ENCODE measurements at regions not wholly inside any gene's neighbourhood (a gene's known extent, or its start where the extent isn't known, plus 50 kb on each side); places are given as distances from the start of the nearest gene placed in this dataset.
A peak's percentile ranks its signal among the peaks of the same experiment; 100 is the strongest.

DNA sequence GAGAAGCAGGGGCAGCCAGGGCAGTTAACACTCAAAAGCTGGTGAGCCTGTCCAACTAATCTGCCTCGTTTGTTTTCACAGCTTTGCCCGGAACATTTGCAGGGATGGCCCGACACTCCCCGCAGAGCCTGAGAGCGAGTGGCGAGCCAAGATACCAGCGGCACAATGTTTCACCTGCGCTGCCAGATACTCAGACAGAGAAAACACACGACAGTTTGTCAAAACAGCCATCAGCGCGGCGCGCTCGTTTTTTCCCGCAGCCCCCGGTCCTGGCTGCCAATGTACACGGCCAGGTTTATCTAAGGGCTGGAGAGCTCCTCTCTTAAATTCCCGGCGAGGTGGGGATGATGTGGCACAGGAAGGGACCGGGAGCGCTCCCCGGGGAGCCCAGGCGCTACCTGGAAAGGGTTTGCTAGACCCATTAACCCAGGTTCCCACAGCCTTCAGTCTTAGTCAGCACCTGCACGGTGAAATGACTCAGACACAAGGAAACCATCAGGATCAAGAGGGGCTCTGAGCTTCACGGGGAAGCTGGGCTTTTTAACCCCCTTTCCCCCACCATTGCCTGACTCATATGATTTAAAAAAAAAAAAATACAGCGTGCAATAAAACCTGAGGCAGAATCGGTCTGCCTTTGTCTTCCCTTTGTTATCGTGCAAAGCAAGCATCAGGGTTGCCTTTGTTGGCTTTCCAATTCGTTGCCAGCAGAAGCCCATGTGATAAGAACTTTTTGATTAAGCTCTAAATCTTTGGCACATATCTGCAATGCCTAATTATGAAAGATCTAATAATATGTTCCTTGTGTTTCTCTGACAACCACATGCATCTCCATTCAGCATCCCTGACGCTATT lies 186.2 kb downstream of the EFNB2 start:
- peak; percentile 43 for DNase-seq

DNA sequence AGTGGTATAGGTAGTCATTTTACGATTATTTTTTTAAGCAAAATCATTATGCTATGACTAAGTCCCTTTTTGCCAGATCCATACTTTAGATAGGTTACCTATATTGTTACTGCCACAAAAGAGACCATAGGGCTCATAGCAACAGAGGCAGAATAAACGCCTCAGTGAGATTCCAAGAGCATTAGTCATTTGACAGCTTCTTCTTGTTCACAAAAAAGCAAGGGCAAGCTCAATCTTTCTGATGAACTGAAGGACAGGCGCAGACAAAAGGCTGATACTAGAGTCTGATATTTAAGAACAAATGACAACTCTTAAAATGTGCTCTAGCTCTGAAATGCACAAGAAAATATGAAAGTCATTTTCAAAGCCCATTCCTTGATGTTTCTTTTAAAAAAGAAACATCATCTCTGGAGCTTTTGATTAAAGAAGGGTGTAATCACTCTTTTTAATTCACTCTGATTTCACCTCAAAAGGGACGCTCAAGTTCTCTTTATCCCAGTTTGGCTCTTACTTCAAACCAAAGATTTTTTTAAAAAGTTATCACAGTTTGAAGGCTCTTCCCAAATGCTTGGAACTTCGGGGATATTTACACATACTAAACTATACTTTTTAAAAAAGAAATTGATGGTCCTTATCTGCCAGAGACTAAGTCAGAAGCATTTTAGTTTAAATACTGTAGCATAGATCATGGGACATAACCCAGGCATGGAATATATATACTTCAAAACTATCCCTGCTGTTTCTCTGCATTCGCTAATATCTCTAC lies 187.2 kb downstream of the EFNB2 start:
- no peak for DNase-seq

DNA sequence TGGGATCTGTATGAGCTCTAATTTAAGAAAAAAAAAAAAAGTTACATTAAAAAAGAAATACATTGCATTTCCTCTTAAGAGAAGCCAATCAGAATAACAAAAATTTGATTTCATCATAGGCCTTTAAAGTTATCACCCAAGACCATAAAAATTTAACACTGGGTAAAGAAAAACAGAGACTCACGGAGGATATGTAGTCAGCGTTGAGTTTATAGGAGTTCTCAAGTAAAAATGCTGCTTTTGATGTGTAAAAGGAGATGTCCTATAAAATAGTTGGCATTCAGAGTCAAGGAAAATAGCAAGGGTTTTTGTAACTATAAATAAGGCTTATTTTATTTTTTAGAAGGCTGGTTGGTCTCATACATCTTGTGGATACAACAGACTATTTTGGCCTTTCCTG lies 191.1 kb downstream of the EFNB2 start:
- DNase-seq = no peak

DNA sequence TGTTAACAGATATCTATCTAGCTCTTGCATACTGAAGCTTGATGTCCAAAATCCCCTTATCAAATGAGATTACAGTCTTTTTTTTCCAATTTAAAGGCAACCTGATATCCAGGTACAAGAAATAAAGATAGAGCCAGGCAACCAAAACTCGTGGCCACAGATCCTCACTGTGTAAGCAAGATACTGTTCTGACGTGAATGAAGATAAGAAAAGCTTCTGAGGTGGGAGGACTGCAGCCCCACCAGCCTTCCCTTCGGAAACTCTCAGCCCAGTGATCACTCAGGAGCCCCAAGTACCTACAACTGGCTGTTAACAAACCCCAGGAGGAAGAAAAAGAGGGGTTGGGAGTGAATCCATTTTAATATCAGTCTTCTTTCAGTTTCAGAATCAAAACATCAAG lies 191.6 kb downstream of the EFNB2 start:
- no peak for DNase-seq

DNA sequence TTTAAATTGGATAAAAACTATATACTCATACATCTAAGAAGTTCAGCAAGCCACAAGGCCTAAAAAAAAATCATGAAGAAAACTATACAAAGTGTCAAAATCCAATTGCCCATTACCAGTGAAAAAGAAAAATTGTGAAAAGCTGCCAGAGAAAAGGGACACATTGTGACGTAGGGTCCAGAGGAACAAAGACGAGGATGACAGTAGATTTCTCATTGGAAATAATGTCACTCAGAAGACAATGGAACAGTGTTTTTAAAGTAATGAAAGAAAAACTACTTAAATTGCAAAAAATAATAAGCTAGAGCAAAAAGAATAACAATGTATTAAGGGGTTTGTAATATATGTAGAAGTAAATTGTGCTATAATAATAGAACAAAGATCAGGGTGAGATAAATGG lies 195.2 kb downstream of the EFNB2 start:
- no peak for DNase-seq

DNA sequence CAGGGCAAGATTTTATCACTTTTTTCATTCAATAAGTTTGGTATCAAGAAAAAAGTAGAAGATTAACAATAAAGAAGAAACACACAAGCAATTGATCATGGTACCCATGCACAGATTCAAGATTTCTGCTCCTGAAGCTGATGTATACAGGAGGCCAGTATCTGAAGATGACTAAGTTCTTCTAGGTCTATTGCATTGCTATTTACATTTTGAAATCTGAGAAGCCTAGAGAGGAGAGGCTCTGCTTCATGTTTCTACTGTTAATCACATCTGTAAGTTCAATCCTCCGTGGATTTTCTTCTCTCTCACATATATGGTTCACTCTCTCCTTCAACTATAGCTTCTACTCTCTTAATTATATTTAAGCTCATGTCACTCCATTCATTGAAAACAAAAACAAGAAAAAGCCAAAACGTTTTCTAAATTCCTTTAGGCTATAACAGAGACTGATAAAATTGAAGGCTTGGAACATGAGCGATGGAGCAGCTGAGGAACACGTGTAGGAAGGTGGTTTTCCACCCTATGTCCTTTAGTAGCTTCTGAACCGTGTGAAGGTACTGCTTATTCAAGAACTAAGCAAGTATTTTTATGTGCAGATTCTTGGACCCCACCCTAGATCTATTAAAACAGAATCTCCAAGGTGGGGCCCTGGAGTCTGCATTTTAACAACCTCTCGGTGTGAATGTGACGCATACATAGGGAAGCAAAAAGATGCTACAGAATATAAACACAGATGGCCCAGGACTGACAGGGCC lies 198.2 kb downstream of the EFNB2 start:
- no peak for DNase-seq

DNA sequence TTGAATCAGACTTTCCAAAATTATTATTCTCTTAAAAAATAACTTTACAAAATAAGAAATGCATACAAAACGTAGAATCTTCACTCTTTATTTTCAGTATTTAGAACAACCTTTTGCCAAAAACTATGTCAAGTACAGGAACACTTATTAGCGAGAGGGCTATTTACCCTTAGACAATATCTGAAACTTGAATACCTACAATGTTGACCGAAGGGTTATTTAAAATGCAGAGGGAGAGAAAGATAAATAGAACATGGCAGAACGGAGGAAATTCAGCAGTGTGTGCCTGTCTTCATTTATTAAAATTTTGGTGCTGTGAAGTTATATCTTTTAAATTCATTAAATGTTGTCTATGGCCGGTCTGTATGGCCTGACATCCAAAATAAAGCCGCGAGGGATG lies 198.8 kb downstream of the EFNB2 start:
- no peak for DNase-seq

DNA sequence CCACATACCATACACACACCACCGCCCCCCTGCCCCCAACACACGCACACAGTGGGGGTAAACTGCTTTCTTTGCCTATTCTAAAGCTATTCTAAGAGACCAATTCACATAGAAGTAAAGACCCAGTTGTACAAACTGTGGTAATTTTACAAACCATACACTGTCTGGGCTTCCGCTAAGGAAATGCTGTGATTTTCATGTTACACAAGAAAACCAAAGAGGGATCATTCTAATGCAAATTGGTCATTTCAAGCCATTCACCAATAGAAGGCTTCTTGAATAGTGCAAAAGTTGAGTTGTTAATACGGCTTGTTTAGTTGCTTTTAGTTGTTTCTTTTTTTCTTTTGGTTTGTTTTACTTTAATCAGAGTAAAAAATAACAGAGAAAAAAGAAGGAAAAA lies 202.8 kb downstream of the EFNB2 start:
- DNase-seq = no peak

DNA sequence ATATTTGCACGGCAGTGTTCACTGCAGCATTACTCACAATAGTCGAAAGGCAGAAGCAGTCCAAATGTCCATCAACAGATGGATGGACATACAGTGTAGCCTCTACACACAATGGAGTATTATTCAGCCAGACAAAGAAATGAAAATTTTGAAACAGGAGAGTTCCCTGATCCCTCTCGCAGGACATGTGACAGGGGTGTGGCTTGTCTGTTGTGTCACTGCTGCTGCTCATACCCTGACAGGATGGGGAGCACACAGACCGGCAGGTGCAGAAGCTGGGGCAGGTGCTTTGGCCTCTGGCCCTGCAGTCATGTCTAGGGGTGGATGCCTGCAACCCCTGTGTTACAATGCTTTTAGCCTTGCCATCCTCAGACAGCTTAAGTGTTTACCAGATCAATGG lies 204.3 kb downstream of the EFNB2 start:
- DNase-seq = no peak

DNA sequence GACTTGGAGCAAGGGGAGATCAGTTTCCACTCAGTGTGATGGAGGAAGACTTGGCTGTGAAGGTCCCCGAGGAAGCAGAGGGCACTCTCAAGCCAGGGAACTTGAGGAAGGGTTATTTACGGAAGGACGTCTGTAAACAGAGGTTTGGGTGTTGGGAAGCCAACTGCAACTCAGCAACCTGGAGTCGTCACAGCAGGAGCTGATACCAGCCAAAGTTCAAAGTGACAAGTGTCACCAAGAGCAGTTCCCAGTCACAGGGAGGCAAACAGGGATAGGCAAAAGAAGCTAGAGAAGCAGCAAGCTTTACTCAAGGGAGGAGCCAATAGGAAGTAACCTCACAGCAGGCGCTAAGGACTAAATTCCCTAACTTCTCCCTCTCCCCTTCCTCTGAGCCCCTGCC lies 205.5 kb downstream of the EFNB2 start:
- no peak for DNase-seq

DNA sequence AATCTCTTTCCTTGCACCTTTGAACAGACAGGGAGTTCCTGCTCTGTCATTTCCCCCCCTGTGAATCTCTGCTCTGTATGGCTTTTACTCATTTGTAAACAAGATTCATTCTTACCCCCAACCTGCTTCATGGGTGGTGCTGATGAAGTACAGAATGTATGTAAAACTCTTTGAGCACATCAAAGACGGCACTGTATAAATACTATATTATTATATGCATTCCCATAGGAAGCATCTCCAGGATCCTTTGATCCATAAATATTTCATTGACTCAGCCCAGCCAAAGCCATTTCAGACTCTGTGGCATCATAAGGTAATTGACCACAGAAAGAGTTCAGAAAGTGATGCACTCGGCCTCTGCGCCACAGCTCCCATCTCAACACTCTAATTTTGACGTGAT lies 208.7 kb downstream of the EFNB2 start:
- no peak for DNase-seq

DNA sequence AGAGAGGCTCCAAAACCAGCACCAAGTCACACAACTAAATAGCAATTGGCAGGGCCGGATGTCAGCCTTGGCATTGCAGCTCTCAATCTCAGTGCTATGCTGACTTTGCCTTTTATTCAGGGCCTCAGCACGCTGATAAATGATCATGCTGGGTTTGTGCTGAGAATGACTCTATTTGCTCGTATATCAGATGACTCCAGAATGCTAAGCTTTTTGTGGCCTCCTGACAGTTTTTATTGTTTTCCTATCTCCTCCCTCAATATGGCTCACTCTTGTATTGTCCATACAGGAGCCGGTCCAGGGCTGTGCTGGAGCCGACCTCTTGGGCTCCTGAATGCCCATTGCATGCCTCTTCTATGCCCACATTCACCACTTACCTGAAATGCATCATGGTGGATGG lies 211.0 kb downstream of the EFNB2 start:
- DNase-seq = no peak

DNA sequence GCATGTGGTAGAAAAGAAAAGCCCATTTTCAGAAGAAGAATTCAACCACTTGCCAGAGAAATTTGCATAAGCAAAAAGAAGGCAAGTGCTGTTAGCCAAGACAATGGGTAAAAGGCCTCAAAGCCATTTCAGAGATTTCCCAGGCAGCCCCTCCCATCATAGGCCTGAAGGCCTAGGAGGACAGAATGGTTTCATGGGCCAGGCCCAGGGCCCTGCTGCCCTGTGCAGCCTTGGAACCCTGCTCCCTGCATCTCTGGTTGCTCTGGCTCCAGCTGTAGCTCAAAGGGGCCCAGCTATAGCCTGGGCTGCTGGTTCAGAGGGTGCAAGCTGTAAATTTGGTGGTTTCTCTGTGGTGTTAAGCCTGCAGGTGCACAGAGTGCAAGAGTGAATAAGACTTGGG lies 212.8 kb downstream of the EFNB2 start:
- no peak for DNase-seq

DNA sequence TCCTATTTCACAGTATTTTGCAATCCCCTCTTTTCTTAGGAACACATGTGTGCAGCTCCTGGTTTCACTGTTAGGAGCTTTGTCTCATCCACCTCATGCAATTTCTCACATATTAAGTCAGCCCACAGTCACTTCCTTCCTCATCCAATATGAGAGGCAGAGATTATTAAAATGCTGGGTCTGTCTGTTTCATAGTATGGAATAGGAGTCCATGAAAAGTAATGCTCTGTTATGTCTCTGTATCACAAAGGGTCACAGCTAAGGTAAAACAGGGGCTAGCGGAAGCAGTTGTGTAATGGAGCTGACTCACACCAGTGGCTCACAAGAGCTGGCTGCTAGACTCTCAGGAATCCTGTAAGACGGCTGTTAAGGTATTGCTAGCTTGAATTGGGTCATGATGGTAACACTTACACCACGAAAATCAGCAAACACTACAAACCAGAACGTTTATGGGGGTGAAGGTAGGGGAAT lies 216.5 kb downstream of the EFNB2 start:
- no peak for DNase-seq

DNA sequence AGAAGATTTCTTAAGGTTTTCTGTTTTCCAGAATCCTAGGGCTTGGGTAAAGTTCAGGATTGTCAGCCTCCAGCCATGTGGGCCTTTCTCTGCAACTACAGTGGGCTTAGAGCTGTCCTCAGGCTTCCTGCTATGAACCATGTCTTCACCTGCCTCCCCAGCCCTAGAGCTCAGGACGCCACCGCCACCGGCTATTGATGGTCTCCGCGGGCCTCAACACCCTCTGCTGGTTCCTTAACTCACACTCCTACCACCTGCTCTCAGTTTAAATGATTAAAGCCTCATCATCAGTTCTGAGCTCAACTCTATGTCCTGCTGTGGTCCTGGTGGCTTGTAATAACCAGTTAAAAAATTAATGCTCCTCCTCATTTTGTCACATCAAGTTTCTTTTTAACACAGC lies 221.0 kb downstream of the EFNB2 start:
- DNase-seq = no peak

DNA sequence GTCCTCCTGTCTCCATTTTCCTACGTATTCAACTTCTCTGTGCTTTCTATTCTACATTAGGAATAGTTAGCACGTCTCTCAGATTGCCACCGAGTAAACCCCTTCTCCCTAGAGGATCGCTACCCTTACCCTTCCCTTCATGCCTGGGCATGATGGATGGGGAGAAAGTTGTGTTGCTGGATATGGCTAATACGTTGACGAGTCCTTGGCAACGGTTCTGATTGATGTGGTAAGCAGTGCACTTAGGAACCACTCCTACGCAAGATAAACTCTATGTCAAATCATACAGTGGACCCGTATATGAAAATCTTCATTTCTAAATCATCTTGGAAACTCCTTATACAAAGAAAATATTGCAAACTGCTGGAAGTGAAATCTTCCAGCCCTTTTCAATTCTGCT lies 224.5 kb downstream of the EFNB2 start:
- peak; percentile 12 for DNase-seq

DNA sequence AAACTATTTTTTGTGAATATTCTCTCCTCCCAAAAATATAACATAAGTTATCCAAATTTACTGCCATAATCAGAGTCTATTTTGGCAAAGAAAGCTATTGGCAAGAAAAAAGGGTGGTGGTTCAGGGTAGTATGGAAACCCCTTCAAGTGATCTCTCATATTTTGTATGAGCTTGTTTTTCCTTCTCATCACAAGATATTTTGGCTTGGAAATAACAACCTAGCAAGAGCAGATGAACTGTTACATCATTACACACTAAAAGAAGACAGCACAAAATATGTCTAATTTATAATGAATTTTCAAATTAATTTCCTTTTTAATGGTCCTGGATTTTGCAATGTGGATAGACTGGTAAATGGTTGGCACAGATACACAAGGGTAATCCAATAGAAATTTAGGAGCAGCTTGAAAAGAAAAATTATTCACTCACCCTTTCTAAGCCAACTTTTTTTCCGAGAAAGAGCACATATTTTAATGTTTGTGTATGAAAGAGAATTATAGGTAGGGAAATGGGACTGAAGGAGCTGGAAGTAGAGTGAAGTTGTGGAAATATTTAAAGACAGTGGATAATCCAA lies 225.1 kb downstream of the EFNB2 start:
- DNase-seq = no peak

DNA sequence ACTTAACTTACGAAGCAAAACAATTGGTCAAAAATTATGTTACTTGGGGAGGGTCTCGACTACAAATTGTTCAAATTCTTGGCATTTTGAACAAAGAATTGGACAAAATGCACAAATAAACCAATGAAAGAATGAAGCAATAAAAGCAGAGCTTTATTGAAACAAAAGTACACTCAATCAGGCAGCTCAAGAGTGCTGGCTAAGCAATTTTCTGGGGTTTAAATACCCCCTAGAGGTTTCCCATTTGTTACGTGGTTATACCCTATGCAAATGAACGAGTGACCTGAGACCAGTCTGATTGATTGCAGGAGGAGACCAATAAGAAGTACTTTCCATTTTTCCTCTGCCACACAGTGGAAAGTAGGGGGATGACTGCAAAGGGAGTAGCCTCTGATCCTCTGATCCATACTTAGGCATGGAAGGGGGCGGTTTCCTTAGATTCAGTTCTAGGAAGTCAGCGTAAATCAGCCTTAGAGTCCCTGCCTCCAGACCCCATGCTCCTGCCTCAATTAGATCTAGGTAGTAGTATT lies 228.6 kb downstream of the EFNB2 start:
- DNase-seq = no peak

DNA sequence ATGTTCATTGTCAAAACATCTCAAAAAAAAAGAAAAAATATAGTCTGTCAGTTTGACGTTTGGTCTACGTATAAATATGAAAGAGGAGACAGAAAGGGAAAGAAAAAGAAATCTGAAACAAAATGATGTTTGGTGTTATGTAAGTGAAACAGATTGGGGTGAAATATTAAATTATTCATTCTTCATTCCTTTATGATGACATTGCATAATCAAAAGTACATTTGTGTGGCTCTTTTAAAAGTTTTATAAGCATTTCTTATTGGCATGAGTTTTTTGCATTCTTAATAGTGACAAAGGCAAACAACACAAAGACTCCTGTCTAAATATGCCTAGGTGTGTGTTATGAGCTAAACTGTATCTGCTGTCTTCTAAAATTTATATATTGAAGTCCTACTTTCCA lies 232.6 kb downstream of the EFNB2 start:
- no peak for DNase-seq

DNA sequence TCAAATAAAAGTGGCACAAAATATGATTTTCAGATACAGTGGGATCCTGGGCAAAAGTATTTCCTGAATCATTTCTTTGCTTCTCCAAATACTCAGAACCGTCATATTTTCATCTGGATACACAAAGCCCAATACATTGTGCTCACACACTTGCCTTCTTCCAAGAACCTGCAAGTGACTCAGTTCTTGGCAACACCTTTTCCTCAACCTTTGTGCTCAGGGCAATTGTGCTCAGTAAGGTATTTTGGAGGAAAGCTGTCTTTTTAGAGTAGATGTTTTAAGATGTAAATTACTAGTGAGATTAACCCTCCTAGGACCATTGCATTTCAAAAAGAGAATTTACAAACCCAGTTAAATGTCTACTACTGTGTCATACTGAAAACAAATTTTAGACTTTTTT lies 233.5 kb downstream of the EFNB2 start:
- DNase-seq = no peak

DNA sequence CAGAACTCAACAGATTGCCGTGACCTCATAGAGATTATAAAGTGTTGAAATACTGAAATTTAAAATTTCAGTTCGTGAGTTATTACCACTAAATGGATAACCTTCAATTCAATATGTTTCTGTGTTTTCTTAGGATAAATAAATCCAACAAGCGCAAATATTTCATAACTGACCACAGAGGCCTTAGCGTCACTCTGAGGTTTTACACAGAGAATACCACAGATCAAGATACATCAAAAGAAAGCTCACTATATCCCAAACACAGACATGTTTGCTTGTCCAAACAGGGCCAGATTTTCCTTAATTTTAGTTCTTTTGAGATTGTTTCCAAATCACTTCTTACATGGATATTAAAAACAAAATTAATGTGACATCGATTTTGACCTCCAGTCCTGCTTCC lies 235.8 kb downstream of the EFNB2 start:
- no peak for DNase-seq

DNA sequence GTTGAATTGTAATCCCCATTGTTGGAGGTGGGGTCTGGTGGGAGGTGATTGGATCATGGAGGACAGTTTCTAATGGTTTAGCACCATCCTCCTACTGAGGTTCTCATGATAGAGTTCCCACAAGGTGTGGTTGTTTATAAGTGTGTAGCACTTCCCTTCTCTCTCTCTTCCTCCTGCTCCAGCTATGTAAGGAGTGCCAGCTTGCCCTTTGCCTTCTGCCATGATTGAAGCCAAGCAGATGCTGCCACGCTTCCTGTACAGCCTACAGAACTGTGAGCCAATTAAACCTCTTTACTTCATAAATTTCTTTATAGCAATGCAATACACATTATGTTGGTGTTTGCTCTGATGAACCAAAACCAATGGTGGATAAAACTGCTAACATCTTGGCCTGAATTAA lies 238.2 kb downstream of the EFNB2 start:
- no peak for DNase-seq

DNA sequence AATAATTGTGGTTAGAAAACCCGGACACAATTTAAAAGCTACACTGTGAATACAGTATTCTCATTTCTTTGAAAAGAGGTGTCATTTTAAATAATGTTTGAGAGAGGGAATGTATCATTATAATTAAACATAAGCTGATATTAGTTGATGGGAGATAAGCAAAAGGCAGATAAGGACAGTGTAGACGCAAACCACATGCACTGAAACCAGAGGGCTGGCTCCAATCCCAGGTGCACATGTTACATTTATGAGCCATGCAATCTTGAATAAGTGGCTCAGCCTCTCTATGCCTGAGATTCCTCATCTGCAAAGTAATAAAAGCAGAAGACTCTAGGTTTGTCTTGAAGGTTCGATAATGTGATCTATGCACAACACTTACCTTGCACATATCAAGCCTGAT lies 238.7 kb downstream of the EFNB2 start:
- no peak for DNase-seq

All from NCI-H187 treated with DMSO at 0.1 percent for 48 hours (cell line).